Peyer's patch (tissue), 4 donors: ENCODE measurements at regions not wholly inside any gene's neighbourhood (a gene's known extent, or its start where the extent isn't known, plus 50 kb on each side); places are given as distances from the start of the nearest gene placed in this dataset.

Experiments used
- DNase-seq, 3 donors: peaks; one replicate each; pipeline ENCODE4 v3.0.0-alpha.2; 2017 to 2019
- H3K27ac ChIP-seq, 4 donors: fragments of 200-600 bp; sonication (generic); one replicate each; pipeline ENCODE4 v1.5.1; 2016 to 2019
- H3K27me3 ChIP-seq, 2 donors: fragments of 200-600 bp; sonication (generic); one replicate each; pipeline ENCODE4 v1.5.1; 2019
- H3K36me3 ChIP-seq, 3 donors: fragments of 200-600 bp; sonication (generic); one replicate each; pipeline ENCODE4 v1.5.1; 2016 to 2019
- H3K4me1 ChIP-seq, 4 donors: fragments of 200-600 bp; sonication (generic); one replicate each; pipeline ENCODE4 v1.5.1; 2016 to 2019
- H3K4me3 ChIP-seq, 4 donors: fragments of 200-600 bp; sonication (generic); 1 replicate in 3 of 4; 2 replicates in 1 of 4; pipeline ENCODE4 v1.5.1; 2016 to 2019; ENCODE audit warnings: mild to moderate bottlenecking in 1 of 4
- H3K9me3 ChIP-seq, 4 donors: fragments of 200-600 bp; sonication (generic); one replicate each; pipeline ENCODE4 v1.5.1; 2016 to 2019; ENCODE audit warnings: mild to moderate bottlenecking in 1 of 4
- CTCF ChIP-seq, 6 experiments: fragments of 450-650 bp in 4 of 6; fragments of 200-600 bp in 2 of 6; sonication (generic) in 1 of 6; IDR thresholded peaks; one replicate each; pipeline ENCODE4 v1.5.1; 2017 to 2019; ENCODE audit warnings: antibody characterized with exemption in 6 of 6, mild to moderate bottlenecking in 3 of 6, moderate library complexity in 1 of 6
- POLR2A ChIP-seq, 2 donors: fragments of 450-650 bp; IDR thresholded peaks; one replicate each; pipeline ENCODE4 v1.5.1; 2017; ENCODE audit warnings: antibody characterized with exemption in 2 of 2, mild to moderate bottlenecking in 2 of 2, moderate library complexity in 2 of 2

GRCh38 chr6:109260126-109260525 lies 122.1 kb downstream of the CD164 start:
- no peak overlapping the region for H3K27ac ChIP-seq
- no peak overlapping the region for H3K4me3 ChIP-seq
- no peak for DNase-seq
- TF ChIP-seq POLR2A (IDR thresholded peaks at IDR 0.05) (no peak), CTCF (IDR thresholded peaks at IDR 0.05) (no peak)
- H3K27me3 ChIP-seq, result no peaks in the 10 kb centered on the region
- H3K36me3 ChIP-seq, result no peaks in the 10 kb centered on the region
- H3K4me1 ChIP-seq, result no peaks in the 10 kb centered on the region
- H3K9me3 ChIP-seq, result no peaks in the 10 kb centered on the region

GRCh38 chr6:109258129-109258528 lies 124.1 kb downstream of the CD164 start:
- no peak overlapping the region for H3K27ac ChIP-seq
- H3K27me3 ChIP-seq, result no peaks in the 10 kb centered on the region
- no peaks in the 10 kb centered on the region for H3K36me3 ChIP-seq
- H3K9me3 ChIP-seq, result no peaks in the 10 kb centered on the region
- TF ChIP-seq POLR2A (IDR thresholded peaks at IDR 0.05) (no peak), CTCF (IDR thresholded peaks at IDR 0.05) (no peak)
- DNase-seq, result no peak
- H3K4me1 ChIP-seq, result no peaks in the 10 kb centered on the region
- no peak overlapping the region for H3K4me3 ChIP-seq

- TF ChIP-seq POLR2A (IDR thresholded peaks at IDR 0.05), result no peak
- no peak for TF ChIP-seq CTCF (IDR thresholded peaks at IDR 0.05)
- H3K9me3 ChIP-seq, result no peaks in the 10 kb centered on the region
- H3K27ac ChIP-seq, result no peak overlapping the region
These were observed 124.8 kb downstream of the CD164 start for GRCh38 chr6:109257494-109257893.

GRCh38 chr6:109255946-109256640 lies 126.2 kb downstream of the CD164 start:
- H3K36me3 ChIP-seq, result no peaks in the 10 kb centered on the region
- DNase-seq, result no peak
- no peak overlapping the region for H3K4me3 ChIP-seq
- H3K9me3 ChIP-seq, result no peaks in the 10 kb centered on the region
- H3K27me3 ChIP-seq, result no peaks in the 10 kb centered on the region
- peak overlapping the region in 1 of 4 donors; percentile 37 for H3K27ac ChIP-seq
- no peaks in the 10 kb centered on the region for H3K4me1 ChIP-seq
- no peak for TF ChIP-seq POLR2A (IDR thresholded peaks at IDR 0.05)
- no peak for TF ChIP-seq CTCF (IDR thresholded peaks at IDR 0.05)

More at GRCh38 chr6:109257494-109257893, 124.8 kb downstream of the CD164 start:
- Histone ChIP-seq H3K4me3 (no peak overlapping the region), H3K36me3 (no peaks in the 10 kb centered on the region), H3K4me1 (no peaks in the 10 kb centered on the region), H3K27me3 (no peaks in the 10 kb centered on the region)
- no peak for DNase-seq

- TF ChIP-seq POLR2A (IDR thresholded peaks at IDR 0.05) (no peak), CTCF (IDR thresholded peaks at IDR 0.05) (no peak)
- Histone ChIP-seq H3K9me3 (no peaks in the 10 kb centered on the region), H3K27me3 (no peaks in the 10 kb centered on the region), H3K4me1 (no peaks in the 10 kb centered on the region), H3K27ac (no peak overlapping the region), H3K4me3 (no peak overlapping the region), H3K36me3 (no peaks in the 10 kb centered on the region)
- DNase-seq, result no peak
These were observed 127.2 kb downstream of the CD164 start for GRCh38 chr6:109255087-109255486.

GRCh38 chr6:109253366-109253765 lies 128.9 kb downstream of the CD164 start:
- Histone ChIP-seq H3K27me3 (no peaks in the 10 kb centered on the region), H3K36me3 (no peaks in the 10 kb centered on the region), H3K4me1 (no peaks in the 10 kb centered on the region), H3K27ac (no peak overlapping the region), H3K9me3 (no peaks in the 10 kb centered on the region), H3K4me3 (no peak overlapping the region)
- DNase-seq, result no peak
- TF ChIP-seq CTCF (IDR thresholded peaks at IDR 0.05) (no peak), POLR2A (IDR thresholded peaks at IDR 0.05) (no peak)
